Muscle of back (tissue), 3 donors: ENCODE measurements at regions not wholly inside any gene's neighbourhood (a gene's known extent, or its start where the extent isn't known, plus 50 kb on each side); places are given as distances from the start of the nearest gene placed in this dataset.
"Not testable (repeated sequence)": the region's sequence is repeated elsewhere in the genome, so short reads cannot be mapped to it uniquely, and the experiment has no call there.

ENCODE experiments used
- DNase-seq, 3 donors: peaks; one replicate each; pipeline versions ENCODE4 v3.0.0 to v3.0.0-alpha.2; 2013

GRCh38 chr21:18826562-18826961, 423.0 kb upstream of the TMPRSS15 start:
- DNase-seq, result no peak

- no peak for DNase-seq
Measured at GRCh38 chr21:18831942-18832676, 428.5 kb upstream of the TMPRSS15 start.

GRCh38 chr21:18832950-18833349, 429.4 kb upstream of the TMPRSS15 start:
- peak; percentile 5 to 28 (median 5) for DNase-seq

GRCh38 chr21:18834121-18834520, 430.5 kb upstream of the TMPRSS15 start:
- not testable (repeated sequence) for DNase-seq

GRCh38 chr21:18840239-18840638, 436.7 kb upstream of the TMPRSS15 start:
- DNase-seq, result no peak

- not testable (repeated sequence) for DNase-seq
Measured at GRCh38 chr21:18857606-18858005, 454.0 kb upstream of the TMPRSS15 start.

GRCh38 chr21:18869104-18869503, 465.5 kb upstream of the TMPRSS15 start:
- no peak for DNase-seq

- peak; percentile 71 to 89 (median 79) for DNase-seq
Measured at GRCh38 chr21:18877917-18878316, 474.3 kb upstream of the TMPRSS15 start.

- DNase-seq, result no peak
Measured at GRCh38 chr21:18887922-18888602, 484.5 kb upstream of the TMPRSS15 start.

- no peak for DNase-seq
Measured at GRCh38 chr21:18893406-18893805, 489.8 kb upstream of the TMPRSS15 start.

- DNase-seq, result no peak
Measured at GRCh38 chr21:18894387-18894786, 490.8 kb upstream of the TMPRSS15 start.

GRCh38 chr21:18899261-18899660, 495.7 kb upstream of the TMPRSS15 start:
- DNase-seq, result no peak

GRCh38 chr21:18902660-18903059, 499.1 kb upstream of the TMPRSS15 start:
- DNase-seq, result no peak

- peak in 1 of 3 donors; percentile 5 for DNase-seq
Measured at GRCh38 chr21:18907076-18907475, 503.5 kb upstream of the TMPRSS15 start.

GRCh38 chr21:18908641-18909040, 505.1 kb upstream of the TMPRSS15 start:
- no peak for DNase-seq

- no peak for DNase-seq
Measured at GRCh38 chr21:18913914-18914313, 510.3 kb upstream of the TMPRSS15 start.

- no peak for DNase-seq
Measured at GRCh38 chr21:18914570-18914969, 511.0 kb upstream of the TMPRSS15 start.

- peak in 1 of 3 donors; percentile 33 for DNase-seq
Measured at GRCh38 chr21:18917622-18918021, 514.0 kb upstream of the TMPRSS15 start.

- no peak for DNase-seq
Measured at GRCh38 chr21:18931237-18931636, 527.7 kb upstream of the TMPRSS15 start.

GRCh38 chr21:18937337-18937736, 533.8 kb upstream of the TMPRSS15 start:
- DNase-seq, result no peak

- no peak for DNase-seq
Measured at GRCh38 chr21:18940791-18941190, 537.2 kb upstream of the TMPRSS15 start.

- DNase-seq, result no peak
Measured at GRCh38 chr21:18950045-18950740, 546.6 kb upstream of the TMPRSS15 start.
